ENCODE measurements at regions not wholly inside any gene's neighbourhood (a gene's known extent, or its start where the extent isn't known, plus 50 kb on each side); places are given as distances from the start of the nearest gene placed in this dataset.
"Not testable (repeated sequence)": the region's sequence is repeated elsewhere in the genome, so short reads cannot be mapped to it uniquely, and the experiment has no call there.

DNA sequence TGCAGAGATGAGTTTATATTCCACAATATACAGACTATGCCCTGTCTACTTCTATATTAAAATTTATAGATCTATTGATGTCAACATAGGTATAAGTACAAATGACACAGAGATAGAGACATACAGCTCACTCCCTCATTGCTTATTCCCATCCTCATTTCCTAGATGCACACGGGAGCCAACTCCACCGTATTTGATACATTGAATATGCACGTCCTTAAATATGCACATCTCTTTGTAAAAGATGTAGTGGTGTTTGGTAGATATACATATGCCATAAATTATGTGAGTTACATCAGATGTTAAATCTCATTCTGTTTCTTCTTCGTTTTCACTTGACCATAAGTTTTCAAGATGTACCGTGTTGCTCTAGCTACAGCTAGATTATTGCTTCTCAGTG is 179.2 kb upstream of the RAB6C start:
- DNase-seq (ENCODE audit: low read depth): no peak

DNA sequence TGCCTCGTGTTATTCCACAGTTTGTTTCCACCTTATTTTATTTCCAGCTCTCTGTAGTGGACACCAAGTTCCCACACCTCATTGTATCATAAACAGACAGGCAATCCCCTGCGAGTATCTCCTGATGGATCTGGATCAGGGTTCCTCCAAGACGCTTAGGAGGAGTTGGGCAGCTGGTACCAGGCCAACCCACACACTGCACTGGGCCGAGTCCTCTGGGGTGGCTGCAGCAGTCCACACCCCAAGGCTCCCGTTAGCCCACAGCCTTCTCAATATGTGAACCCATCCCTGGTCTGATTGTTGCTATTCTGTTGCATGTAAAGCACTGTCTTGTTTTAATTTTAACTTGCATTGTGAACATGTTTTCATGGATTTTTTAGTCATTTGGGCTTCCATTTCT is 178.8 kb upstream of the RAB6C start:
- no peak for DNase-seq (ENCODE audit: low read depth)

DNA sequence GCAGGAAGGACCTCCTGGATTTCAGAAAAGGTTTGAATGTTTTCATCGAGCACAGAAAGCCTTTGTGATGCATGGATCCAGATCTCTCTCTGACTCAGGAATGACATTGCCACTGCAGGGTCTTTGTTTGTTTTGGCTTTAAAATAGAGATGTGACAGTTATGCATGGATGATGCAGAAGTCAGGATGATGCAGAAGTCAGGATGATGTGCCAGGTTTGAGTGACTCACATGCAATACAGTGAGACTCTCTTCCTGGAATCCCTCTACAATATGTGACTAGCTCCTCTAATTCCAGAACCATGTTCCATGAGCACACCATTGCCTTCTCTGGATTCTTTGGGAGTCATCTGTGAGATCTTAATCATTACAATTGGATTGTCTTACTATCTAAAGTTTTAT is 177.9 kb upstream of the RAB6C start:
- DNase-seq (ENCODE audit: low read depth): peak; percentile 7

DNA sequence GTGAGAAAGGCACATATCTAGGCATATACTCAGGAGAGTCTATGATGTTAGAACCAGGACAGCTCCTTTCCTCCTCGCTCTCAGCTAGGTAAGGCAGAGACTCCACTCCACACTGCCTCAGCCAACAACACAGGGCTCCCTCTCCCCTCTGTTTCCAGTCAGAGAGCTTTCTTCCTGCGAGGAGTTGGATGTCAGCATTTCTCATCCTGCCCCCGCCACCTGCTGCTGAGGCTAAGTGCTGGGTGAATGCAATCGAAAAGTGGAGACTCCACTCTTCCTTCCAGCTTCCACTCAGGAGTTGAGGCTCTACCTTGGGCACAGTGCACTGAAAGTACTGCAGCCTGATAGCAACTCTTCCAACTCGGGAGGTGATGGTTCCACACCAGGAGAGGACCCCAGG is 177.2 kb upstream of the RAB6C start:
- no peak for DNase-seq (ENCODE audit: low read depth)

DNA sequence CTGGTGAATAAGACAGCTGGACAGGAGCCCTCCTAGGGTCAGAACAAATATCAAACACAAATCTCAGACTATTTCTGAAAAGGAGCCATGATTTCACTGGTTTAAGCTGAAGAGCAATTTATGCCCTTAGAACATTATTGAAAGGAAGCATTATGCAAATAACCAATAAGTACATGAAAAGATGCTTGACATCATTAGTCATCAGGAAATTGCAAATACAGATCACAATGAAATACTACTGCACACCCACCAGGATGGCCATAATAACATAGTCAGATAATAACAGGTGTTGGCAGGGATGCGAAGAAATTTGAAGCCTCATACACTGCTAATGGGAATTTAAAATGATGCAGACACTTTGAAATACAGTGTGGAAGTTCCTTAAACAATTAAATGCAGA is 176.4 kb upstream of the RAB6C start:
- no peak for DNase-seq (ENCODE audit: low read depth)

DNA sequence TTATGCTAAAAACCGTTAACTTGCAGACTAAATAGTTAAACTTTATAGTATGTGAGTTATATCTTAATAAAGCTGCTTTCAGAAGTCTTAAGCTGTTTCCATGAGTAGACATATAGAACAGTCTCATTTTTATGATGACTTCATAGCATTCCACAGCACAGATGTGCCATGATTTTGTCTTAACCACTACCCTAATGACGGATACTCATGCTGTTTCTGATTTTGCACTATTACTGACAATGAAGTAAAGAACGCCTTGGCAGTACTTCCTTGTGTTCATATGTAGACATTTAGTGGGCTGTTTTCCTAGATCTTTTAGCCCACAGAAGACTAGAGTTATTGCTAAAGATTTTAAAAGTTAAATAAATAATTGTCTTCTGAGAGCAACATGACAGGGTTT is 175.6 kb upstream of the RAB6C start:
- DNase-seq (ENCODE audit: low read depth): no peak

DNA sequence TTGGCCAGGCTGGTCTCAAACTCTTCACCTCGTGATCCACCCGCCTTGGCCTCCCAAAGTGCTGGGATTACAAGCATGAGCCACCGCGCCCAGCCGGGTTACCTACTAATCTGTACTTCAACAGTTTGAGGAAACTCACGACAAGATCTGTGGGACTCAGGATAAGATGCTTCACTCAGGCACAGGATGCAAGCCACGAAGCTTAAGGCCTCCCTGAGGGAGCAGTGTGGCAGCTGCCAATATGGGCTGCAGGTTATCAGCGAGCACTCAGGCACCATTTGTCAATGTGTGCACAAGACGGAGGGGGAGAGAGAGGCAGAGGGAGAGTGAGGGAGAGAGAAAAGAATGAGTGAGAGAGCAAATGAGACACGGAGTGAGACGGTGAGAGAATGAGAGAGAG is 173.6 kb upstream of the RAB6C start:
- no peak for DNase-seq (ENCODE audit: low read depth)

DNA sequence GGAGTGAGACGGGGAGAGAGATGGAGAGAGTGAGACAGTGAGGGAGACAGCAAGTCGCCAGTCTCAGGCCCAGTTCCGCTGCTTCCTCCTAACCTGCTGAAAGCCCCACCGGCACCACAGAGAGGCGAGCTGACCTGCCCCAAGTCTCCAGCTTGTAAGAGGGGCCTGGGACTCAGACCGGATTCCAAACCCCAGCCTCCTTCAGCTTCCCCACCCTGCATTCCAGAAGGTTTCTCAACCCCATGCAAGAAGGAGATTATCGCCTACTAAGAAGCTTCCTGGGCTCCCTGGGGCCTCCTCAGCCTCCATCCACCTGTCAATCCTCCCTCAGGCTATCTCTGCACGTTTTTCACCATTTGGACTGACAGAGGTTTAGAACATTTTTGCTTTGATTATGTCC is 173.1 kb upstream of the RAB6C start:
- DNase-seq (ENCODE audit: low read depth): no peak

DNA sequence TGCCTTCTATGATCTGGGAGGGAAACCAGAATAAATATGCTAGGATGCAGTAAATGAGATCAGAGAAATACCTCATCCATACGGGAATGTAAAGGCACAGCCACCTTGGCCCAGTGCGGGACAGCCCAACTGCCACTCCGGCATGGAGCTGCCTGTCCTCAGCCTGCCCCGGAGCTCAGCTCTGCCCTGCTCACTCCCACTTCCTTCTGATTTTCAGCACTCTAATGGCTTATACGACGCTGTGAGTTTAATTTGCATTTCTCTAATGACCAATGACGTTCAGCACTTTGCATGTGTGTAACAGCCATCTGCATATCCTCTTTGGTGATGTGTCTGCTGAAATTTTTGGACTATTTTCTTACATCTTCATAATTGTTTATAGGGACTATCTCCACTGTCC is 172.5 kb upstream of the RAB6C start:
- no peak for DNase-seq (ENCODE audit: low read depth)

DNA sequence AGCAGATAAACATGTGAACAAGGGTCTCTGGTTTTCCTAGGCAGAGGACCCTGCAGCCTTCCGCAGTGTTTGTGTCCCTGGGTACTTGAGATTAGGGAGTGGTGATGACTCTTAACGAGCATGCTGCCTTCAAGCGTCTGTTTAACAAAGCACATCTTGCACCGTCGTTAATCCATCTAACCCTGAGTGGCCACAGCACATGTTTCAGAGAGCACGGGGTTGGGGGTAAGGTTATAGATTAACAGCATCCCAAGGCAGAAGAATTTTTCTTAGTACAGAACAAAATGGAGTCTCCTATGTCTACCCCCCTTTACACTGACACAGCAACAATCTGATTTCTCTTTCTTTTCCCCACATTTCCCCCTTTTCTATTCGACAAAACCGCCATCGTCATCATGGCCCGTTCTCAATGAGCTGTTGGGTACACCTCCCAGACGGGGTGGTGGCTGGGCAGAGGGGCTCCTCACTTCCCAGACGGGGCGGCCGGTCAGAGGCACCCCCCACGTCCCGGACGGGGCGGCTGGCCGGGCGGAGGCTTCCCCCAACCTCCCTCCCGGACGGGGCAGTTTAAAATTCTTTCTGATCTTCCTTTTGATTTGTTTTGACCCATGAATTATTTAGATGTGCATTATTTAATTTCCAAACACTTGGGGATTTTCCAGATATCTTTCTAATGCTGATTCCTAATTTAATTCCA is 171.7 kb upstream of the RAB6C start:
- not testable (repeated sequence) for DNase-seq (ENCODE audit: low read depth)

DNA sequence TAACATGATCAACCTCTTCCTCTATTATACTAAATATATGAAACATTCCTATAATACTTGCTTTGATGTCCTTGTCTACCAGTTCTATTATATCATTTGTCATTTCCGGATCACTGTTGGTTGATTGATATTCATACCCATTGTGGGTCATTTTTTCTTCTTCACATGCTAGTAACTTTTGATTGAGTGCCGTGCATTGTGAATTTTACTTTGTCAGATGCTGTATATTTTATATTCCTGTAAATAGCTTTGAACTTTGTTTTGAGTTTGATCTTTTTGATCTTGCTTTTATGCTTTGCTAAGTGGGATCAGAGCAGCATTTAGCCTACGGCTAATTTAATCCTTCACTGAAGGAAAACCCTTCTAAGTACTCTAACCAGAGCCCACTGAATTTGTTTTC is 168.9 kb upstream of the RAB6C start:
- DNase-seq (ENCODE audit: low read depth): no peak

DNA sequence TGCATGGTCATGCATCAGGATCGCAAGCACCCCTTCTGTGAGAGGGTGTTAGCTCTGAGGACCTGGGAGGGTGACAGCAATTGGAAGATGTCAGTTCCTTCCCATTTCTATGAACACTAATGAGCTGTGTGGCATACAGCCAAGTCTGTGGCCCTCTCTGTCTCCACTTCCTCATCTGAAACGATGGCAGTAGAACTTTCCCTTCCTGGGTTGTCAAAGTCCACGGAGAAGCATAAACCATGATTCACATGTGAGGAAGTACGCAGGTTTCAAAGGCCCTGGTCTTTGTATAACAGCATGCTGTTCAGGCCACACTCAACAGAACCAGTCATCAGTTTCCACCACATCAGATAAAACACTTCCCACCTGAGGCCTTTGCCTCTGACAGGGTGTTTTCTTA is 167.4 kb upstream of the RAB6C start:
- no peak for DNase-seq (ENCODE audit: low read depth)

DNA sequence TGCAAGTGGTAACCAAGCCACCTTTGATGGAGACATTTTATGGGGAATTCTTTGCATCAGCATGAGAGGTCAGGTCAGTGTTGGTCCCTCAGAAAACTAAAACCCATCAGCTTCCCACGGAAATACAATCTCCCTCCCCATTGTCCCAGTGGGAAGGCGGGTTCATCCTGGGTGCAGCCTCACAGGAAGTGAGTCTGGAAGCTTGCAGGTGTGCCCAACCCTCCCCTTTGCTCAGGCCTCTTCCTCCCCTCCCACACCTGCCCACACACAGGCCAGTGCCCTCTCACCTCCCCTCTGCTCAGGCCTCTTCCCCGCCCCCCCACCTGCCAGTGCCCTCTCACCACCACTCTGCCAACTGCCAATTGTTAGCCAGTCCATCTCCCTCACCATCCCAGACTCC is 166.8 kb upstream of the RAB6C start:
- DNase-seq (ENCODE audit: low read depth): no peak

DNA sequence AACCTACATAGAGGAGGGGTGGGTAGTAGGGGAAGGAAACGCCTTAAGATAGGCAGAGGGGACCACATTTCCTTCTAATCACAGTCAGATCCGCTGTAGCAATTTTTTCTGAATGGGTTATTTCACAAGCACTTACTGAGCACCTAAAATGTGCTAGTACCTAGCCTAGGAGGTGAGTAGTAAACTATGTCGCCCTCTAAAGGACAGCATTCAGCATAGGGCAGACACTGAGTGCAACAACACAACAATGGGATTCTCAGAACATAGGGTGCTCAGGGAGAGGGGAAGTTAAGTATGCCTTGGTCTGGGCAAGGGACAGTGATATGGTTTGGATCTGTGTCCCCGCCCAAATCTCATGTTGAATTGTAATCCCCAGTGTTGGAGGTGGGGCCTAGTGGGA is 166.1 kb upstream of the RAB6C start:
- DNase-seq (ENCODE audit: low read depth): no peak

DNA sequence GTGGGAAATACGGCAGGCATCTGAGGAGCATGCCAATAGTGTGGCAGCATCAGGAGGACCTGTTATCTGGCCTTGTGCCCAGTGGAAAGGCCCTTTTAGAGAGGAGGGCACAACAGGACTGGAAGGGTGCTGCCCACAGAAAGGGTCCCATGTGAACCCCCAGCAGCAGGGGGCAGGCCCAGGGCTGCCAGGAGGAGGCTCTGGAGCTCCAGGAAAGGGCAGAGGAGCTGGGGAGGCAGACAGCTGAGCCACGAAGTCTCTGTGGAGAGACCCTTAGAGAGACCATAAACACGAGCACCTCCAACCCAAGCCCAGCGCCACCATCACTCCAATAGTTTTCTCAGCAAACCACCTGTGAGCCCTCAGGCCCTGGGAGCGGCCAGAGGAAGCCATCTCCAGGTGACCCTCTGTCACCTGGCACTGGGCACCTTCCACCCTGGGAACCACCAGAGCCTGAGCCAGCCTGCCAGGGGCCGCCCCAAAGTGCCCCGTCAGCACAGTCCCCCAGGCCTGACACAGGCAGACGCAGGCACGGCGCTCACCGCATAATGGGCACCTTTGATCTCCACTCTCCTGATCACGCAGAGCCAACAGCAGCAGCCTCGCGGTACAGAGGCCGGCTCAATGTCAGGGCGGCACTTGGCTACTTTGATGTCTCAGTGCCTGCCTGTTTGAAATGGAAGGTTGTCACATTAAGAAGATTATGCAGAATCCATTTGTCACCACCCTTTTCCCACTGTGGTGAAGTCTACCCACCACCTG is 162.5 kb upstream of the RAB6C start:
- no peak for DNase-seq (ENCODE audit: low read depth)

DNA sequence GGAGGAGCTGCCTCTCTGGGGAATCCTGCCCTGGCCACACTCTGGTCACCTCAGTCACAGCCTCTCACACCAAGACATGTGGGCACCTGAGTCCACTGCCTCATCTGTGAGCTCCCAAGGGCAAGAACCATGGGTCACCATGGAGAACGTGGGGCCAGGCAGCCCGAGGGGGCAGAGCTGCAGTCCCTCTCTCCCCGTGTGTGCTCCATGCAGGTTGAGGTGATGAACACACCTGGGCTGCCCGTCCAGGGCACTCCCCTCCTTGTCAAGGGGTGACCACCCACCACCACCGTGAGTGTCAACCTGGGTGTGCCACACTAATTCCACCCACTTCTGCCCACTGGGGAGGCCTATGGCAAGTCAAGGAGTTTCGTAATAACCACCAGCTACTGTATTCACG is 159.6 kb upstream of the RAB6C start:
- DNase-seq (ENCODE audit: low read depth): no peak

DNA sequence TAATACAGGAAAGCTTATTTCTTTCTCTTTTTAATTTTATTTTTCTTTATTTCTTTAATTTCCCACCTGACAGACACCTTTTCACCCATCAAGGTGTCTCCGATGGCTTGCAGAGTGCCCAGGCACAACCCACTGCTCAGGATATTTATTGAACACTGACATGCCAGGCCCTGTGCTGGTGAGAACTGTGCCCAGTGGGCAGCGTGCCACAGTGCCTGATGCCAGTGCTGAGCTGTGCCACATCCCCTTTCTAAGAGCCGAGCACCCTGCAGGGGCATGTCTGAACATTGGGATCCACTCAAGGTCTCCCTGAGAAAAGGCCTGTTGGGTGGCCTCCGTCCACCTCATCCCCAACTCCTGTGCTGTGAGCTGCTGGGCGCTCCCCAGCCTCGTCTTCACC is 158.6 kb upstream of the RAB6C start:
- DNase-seq (ENCODE audit: low read depth): no peak

DNA sequence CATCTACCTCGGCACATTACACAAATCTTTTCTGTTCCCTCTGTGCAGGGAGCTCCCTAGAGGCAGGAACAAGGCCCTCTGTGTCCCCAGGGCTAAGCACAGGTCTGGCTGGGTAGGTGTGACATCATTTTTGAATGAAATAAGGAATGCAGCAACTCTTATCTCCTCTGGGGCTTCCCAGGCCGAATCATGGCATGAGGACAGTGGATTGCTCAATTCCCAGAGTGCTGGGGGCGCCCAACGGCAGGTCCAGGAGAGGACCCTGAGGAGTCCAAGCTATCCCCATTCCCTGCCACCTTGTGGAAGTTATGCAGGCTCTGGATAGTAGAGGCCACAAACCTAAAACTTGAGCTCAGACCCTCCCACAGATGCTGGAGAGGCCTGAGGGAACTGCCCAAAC is 158.0 kb upstream of the RAB6C start:
- DNase-seq (ENCODE audit: low read depth): no peak

DNA sequence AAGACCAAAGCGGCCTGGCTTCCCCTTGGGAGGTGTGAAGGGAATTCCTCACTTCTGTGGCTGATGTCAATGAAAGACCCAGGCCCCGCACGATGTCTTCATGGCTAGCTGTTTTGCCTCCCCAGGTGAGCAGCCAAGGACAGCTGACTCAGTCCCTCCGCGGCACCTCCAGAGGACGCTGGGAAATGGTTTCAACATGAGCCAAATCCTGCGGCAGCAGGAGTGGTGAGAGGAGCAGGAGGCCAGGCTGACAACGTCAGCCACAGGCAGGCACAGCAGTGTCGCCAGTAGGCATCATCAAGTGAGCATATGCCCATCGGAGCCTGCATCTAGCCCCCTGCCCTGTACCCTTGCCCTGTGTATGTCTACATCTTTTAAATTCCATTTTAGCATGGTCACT is 156.4 kb upstream of the RAB6C start:
- DNase-seq (ENCODE audit: low read depth): no peak

DNA sequence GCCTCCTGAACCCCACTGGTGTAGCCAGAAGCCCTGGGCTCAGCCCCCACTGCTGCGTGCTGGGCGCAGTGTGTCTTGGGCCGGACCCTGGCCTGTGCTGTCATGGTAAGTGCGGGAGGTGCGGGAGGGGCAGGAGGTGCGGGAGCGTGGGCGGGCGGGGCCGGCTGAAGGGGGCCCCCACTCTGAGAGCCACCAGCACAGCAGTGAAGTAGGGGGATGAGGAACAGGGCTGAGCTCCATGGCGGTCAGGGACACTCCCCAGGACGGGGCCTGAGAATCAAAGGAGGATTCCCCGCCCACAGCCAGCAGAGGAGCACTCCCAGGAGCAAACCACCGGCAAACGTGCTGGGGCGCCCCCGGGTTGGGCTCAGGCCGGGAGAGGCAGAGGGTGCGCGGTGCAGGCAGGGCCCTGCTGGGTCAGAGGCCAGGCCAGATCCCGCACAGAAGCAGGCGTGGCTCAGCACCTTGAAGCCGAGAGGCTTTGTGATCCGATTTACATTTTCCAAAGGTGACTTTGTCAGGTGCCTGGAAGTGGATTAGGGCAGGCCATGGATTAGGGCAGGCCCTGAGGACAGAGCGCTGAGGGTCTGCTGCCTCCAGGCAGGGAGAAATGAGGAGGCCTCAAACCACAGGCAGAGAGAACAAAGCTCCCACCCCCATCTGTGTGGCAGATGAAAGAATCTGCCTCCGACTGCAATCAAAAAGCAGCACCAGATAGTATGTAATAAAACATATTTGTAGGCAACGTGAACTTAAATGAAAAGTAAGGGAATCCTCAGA is 152.0 kb upstream of the RAB6C start:
- DNase-seq (ENCODE audit: low read depth): no peak

DNA sequence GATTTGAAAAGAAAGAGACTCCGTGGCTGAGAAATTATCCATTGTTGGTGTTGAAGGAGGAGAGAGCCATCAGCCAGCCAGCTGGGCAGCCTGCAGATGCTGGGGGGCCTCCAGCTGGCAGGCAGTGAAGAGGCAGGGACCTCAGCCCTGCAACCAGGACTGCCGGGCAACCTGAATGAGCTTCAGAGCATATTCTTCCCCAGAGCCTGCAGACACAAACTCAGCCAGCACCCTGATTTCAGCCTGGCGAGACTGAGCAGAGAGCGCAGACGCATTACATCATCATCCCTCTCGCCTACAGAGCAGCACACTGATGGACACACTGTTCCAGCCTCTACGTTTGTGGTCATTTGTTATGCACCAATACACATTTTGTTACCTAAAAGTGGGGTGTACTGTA is 150.7 kb upstream of the RAB6C start:
- DNase-seq (ENCODE audit: low read depth): no peak

DNA sequence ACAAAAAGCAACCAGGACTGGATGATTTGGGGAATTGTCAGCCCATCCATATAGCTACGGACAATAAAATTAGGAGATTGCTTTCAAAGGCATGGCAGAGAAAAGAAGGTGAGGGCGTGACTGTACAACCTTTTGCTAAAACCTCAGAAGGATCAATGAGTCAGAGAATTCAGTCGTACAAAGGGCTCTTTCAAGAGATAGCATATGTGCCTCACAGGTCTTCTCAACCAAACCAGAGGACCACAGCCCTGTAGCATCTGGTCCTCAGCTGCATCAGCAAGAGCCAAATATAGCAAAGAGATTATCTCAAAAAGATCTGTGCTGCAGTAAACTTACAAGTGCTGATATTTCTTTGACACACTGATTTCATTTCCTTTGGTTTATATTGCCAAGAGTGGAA is 149.9 kb upstream of the RAB6C start:
- DNase-seq (ENCODE audit: low read depth): no peak

DNA sequence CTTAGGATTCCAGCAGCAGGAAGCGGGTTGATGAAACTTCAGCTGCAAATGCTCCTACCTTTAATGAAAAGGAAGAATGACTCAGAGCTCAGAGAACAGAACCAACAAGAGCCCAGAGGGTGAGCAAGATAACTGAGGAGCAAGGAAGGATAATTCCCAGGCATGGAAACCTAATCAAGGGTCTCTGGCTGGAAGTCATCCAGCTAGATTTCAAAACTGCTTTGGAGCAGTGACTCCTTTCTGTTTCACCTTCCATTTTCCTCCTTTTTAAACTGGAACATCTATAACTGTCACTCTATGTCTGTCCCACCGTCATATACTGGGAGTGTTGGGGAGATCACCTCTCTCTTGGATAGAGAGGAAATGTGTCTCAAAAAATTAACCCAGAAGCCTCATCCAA is 148.4 kb upstream of the RAB6C start:
- no peak for DNase-seq (ENCODE audit: low read depth)
